ENCODE measurements at regions not wholly inside any gene's neighbourhood (a gene's known extent, or its start where the extent isn't known, plus 50 kb on each side); places are given as distances from the start of the nearest gene placed in this dataset.

DNA sequence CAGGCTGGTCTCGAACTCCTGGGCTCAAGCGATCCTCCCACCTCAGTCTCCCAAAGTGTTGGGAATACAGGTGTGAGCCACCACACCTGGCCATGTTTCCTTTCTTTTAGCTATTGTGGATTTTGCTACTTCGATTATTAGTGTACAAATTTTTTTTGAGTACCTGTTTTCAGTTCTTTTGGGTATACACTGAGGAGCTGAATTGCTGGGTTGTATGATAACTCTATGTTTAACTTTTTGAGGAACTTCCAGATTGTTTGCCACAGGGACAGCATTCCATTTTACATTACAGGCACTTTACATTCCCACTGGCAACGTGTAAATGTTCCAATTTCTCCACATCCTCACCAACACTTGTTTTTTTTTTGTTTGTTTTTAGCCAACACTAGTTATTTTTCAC lies 198.1 kb upstream of the TBX3 start:
- Histone ChIP-seq H3K9me2 (ENCODE audit: insufficient read depth) (no peaks in the 10 kb centered on the region), H3K4me3 (no peak overlapping the region), H4K20me1 (ENCODE audit: insufficient read depth) (no peaks in the 10 kb centered on the region), H3K27ac (no peak overlapping the region), H3K4me2 (ENCODE audit: unreplicated experiment) (no peak overlapping the region), H3K4me1 (ENCODE audit: insufficient read depth) (no peaks in the 10 kb centered on the region), H3K79me2 (ENCODE audit: insufficient read depth) (no peaks in the 10 kb centered on the region), H3K9me3 (ENCODE audit: low read depth) (no peaks in the 10 kb centered on the region), H3K27me3 (replicated peaks; ENCODE audit: insufficient read depth) (no peaks in the 10 kb centered on the region), H3K36me3 (ENCODE audit: low read depth) (no peaks in the 10 kb centered on the region), H3F3A (ENCODE audit: insufficient read depth) (no peaks in the 10 kb centered on the region), H3K9ac (no peak overlapping the region), H2AFZ (no peak overlapping the region)
- in situ Hi-C loops (cut with MboI), result no loop called here
- 88 to 91% methylated on average over 4 of the region's 4 CpGs for WGBS, 2 experiments (ENCODE audit: low coverage in 1 of 2, low lambda C conversion rate in 2 of 2, missing lambda C conversion rate in 2 of 2)
- TF ChIP-seq EZH2phosphoT487 (IDR thresholded peaks at IDR 0.05; ENCODE audit: insufficient read depth, low read depth) (no peak), EZH2 (IDR thresholded peaks at IDR 0.05; ENCODE audit: insufficient read depth, poor library complexity, severe bottlenecking) (no peak)
- DNase-seq, result no peak

DNA sequence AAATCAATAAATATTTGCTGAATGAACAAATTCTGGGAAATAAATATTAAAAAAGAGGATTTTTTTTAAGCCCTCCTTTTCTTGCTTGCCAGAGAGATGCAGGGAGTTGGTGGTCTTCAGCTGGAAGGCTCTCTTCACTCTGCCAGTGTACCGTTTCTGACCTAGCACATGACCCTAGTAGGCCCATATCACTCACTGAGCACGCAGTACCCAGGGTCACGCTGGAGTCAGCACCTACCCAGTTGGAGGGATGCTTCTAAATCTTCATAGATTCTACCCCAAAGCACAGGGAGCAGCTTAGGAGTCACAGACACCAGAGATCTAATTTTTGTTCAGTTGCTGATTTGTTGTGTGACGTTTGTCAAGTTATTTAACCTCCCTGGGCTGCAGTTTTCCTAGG lies 195.4 kb upstream of the TBX3 start:
- H2AFZ ChIP-seq, result no peak overlapping the region
- H3K9ac ChIP-seq, result no peak overlapping the region
- no peaks in the 10 kb centered on the region for H3K36me3 ChIP-seq (ENCODE audit: low read depth)
- H4K20me1 ChIP-seq (ENCODE audit: insufficient read depth), result no peaks in the 10 kb centered on the region
- no peaks in the 10 kb centered on the region for H3K27me3 ChIP-seq (replicated peaks; ENCODE audit: insufficient read depth)
- H3K4me1 ChIP-seq (ENCODE audit: insufficient read depth), result no peaks in the 10 kb centered on the region
- no peak overlapping the region for H3K4me2 ChIP-seq (ENCODE audit: unreplicated experiment)
- H3K27ac ChIP-seq, result no peak overlapping the region
- no peak overlapping the region for H3K4me3 ChIP-seq
- DNase-seq, result no peak
- in situ Hi-C loops (cut with MboI), result no loop called here
- no peaks in the 10 kb centered on the region for H3K9me2 ChIP-seq (ENCODE audit: insufficient read depth)
- H3K9me3 ChIP-seq (ENCODE audit: low read depth), result no peaks in the 10 kb centered on the region
- no peaks in the 10 kb centered on the region for H3K79me2 ChIP-seq (ENCODE audit: insufficient read depth)
- WGBS, 2 experiments (ENCODE audit: low coverage in 1 of 2, low lambda C conversion rate in 2 of 2, missing lambda C conversion rate in 2 of 2), result 79 to 80% methylated on average over 4 of the region's 4 CpGs
- no peaks in the 10 kb centered on the region for H3F3A ChIP-seq (ENCODE audit: insufficient read depth)
- TF ChIP-seq EZH2phosphoT487 (IDR thresholded peaks at IDR 0.05; ENCODE audit: insufficient read depth, low read depth), result no peak
- TF ChIP-seq EZH2 (IDR thresholded peaks at IDR 0.05; ENCODE audit: insufficient read depth, poor library complexity, severe bottlenecking), result no peak

GRCh38 chr12:114878781-114879180 lies 194.8 kb upstream of the TBX3 start:
- Histone ChIP-seq H3K4me3 (no peak overlapping the region), H3K36me3 (ENCODE audit: low read depth) (no peaks in the 10 kb centered on the region), H3K9me3 (ENCODE audit: low read depth) (no peaks in the 10 kb centered on the region), H3K9ac (no peak overlapping the region), H3K79me2 (ENCODE audit: insufficient read depth) (no peaks in the 10 kb centered on the region), H2AFZ (no peak overlapping the region), H4K20me1 (ENCODE audit: insufficient read depth) (no peaks in the 10 kb centered on the region), H3K27me3 (replicated peaks; ENCODE audit: insufficient read depth) (no peaks in the 10 kb centered on the region), H3K9me2 (ENCODE audit: insufficient read depth) (no peaks in the 10 kb centered on the region), H3K4me1 (ENCODE audit: insufficient read depth) (no peaks in the 10 kb centered on the region), H3F3A (ENCODE audit: insufficient read depth) (no peaks in the 10 kb centered on the region), H3K27ac (no peak overlapping the region), H3K4me2 (ENCODE audit: unreplicated experiment) (no peak overlapping the region)
- WGBS, 2 experiments (ENCODE audit: low coverage in 1 of 2, low lambda C conversion rate in 2 of 2, missing lambda C conversion rate in 2 of 2), result 93 to 97% methylated on average over 4 of the region's 4 CpGs
- DNase-seq, result no peak
- in situ Hi-C loops (cut with MboI), result no loop called here
- TF ChIP-seq EZH2phosphoT487 (IDR thresholded peaks at IDR 0.05; ENCODE audit: insufficient read depth, low read depth) (no peak), EZH2 (IDR thresholded peaks at IDR 0.05; ENCODE audit: insufficient read depth, poor library complexity, severe bottlenecking) (no peak)

- Histone ChIP-seq H3K4me2 (ENCODE audit: unreplicated experiment) (no peak overlapping the region), H4K20me1 (ENCODE audit: insufficient read depth) (no peaks in the 10 kb centered on the region), H3K79me2 (ENCODE audit: insufficient read depth) (no peaks in the 10 kb centered on the region), H3K9ac (no peak overlapping the region), H3F3A (ENCODE audit: insufficient read depth) (no peaks in the 10 kb centered on the region), H3K27ac (no peak overlapping the region), H3K4me3 (no peak overlapping the region), H3K36me3 (ENCODE audit: low read depth) (no peaks in the 10 kb centered on the region), H3K9me2 (ENCODE audit: insufficient read depth) (no peaks in the 10 kb centered on the region), H3K4me1 (ENCODE audit: insufficient read depth) (no peaks in the 10 kb centered on the region), H2AFZ (no peak overlapping the region), H3K27me3 (replicated peaks; ENCODE audit: insufficient read depth) (no peaks in the 10 kb centered on the region), H3K9me3 (ENCODE audit: low read depth) (no peaks in the 10 kb centered on the region)
- in situ Hi-C loops (cut with MboI), result no loop called here
- 63 to 64% methylated on average over 13 of the region's 13 CpGs for WGBS, 2 experiments (ENCODE audit: low coverage in 1 of 2, low lambda C conversion rate in 2 of 2, missing lambda C conversion rate in 2 of 2)
- DNase-seq, result peak; percentile 9
- no peak for TF ChIP-seq EZH2 (IDR thresholded peaks at IDR 0.05; ENCODE audit: insufficient read depth, poor library complexity, severe bottlenecking)
- TF ChIP-seq EZH2phosphoT487 (IDR thresholded peaks at IDR 0.05; ENCODE audit: insufficient read depth, low read depth), result no peak
Observed at GRCh38 chr12:114876968-114877680, 193.1 kb upstream of the TBX3 start.

Measured in GM23248 (cell line).